ENCODE measurements at regions not wholly inside any gene's neighbourhood (a gene's known extent, or its start where the extent isn't known, plus 50 kb on each side); places are given as distances from the start of the nearest gene placed in this dataset.
"Not testable (repeated sequence)": the region's sequence is repeated elsewhere in the genome, so short reads cannot be mapped to it uniquely, and the experiment has no call there.

GRCh38 chr6:137401088-137401487, 93.1 kb downstream of the OLIG3 start:
- in situ Hi-C loops (cut with MboI; ENCODE audit: low sequenced_read_pairs) = no loop called here

DNA sequence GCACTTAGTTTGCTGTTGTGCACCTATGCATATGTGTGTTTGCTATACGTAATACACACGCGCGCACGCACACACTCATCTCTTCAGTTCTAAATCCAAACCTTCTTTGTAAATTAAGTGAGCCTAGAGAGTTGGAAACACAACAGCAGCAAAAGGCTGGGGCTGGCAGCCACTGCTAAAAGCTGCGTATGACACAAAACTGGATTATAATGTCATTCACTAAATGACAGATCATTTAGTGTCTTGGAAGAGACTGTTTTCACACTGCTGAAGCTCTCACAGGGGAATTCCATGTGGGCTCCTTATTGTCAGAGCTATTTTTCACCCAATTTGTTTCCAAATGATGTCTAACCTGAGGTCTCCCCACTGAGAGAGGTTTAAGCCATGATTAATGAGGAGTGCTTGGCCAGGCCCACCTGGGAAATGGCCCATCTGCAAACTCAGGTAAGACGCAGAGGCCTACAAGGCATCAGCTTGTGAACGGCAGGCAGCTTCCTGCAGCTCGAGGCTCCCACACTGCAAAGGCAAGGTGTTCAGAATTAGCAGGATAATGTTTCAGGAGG, 94.2 kb downstream of the OLIG3 start:
- in situ Hi-C loops (cut with MboI; ENCODE audit: low sequenced_read_pairs) = no loop called here

GRCh38 chr6:137395316-137395715, 98.9 kb downstream of the OLIG3 start:
- in situ Hi-C loops (cut with MboI; ENCODE audit: low sequenced_read_pairs) = no loop called here

DNA sequence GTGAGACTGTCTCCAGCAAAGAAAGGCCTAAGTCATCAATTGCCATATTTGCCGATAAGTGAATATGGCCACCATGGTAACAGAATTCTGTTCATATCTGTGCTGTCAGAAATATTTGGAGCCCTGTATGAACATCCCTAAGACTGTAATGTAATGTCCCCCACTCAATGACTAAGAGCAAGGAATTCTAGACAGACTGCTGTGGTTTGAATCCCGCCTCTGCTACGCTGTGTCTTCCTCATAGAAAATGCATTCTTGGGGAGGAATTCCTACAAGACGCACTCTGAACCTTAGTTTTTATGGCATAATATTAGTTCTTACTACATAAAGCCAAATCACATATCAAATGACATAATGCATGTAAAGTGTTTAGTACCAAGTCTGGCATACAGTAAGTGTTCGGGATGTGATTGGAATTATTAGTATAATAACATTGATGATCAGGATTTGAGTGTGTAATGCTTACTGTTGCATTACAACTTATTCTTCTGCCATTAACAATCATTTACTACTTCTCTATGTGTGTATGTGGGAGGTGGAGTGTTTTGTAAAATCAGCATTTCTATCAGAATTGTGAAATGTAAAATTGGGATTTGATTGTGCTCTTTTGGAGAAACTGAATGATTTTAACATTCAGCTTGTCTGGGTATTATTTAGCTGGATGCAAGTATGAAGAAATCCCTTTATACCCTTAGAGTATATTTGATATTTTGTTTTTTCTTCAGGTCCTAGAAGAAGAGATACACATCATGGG, 103.0 kb downstream of the OLIG3 start:
- in situ Hi-C loops (cut with MboI; ENCODE audit: low sequenced_read_pairs) = no loop called here

DNA sequence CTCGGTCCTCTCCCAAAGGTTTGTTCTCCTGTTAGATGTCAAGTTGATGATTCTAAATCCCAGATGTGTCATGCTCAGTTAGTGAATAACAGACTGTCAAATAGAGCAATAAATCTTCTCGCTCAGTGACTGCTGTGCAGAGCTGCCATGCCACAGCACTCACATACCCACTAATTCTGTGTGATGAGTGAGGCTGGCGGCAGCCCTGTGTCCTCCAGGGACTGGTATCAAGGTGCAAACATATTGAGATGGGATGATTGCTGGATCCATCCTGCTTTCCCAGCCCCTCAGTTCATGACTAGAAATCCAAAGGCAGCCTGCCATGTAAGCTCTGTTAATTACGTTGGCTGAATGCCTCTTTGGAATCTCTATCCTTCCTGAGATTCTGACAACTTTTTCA, 103.9 kb downstream of the OLIG3 start:
- in situ Hi-C loops (cut with MboI; ENCODE audit: low sequenced_read_pairs) = no loop called here

- in situ Hi-C loops (cut with MboI; ENCODE audit: low sequenced_read_pairs) = no loop called here
These were observed 105.0 kb downstream of the OLIG3 start for GRCh38 chr6:137389150-137389704.

- in situ Hi-C loops (cut with MboI; ENCODE audit: low sequenced_read_pairs) = no loop called here
These were observed 107.0 kb downstream of the OLIG3 start for GRCh38 chr6:137387096-137387764.

DNA sequence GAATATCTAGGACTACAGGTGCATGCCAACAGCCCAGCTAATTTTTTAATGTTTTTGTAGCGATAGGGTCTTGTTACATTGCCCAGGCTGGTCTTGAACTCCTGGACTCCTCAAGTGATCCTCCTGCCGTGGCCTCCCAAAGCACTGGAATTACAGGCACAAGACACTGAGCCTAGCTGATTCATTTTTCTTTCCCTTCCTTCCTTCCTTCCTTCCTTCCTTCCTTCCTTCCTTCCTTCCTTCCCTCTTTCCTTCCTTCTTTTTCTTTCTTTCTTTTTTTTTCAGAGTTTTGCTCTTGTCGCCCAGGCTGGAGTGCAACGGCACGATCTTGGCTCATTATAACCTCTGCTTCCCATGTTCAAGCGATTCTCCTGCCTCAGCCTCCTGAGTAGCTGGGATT, 110.9 kb downstream of the OLIG3 start:
- in situ Hi-C loops (cut with MboI; ENCODE audit: low sequenced_read_pairs) = not testable (repeated sequence)

DNA sequence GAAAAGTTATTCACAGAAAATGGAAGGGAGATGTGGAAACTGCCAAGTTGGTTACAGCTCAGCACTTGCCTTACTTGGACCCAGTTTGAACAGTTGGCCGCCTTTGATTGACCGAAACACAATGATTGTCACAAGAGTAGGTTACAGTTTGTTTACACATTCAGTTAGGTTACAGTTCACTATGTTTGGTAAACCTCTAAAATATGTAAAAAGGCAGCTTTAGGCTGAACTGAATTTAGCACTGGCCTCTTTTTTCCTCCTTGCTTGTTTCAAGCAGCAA, 116.2 kb downstream of the OLIG3 start:
- in situ Hi-C loops (cut with MboI; ENCODE audit: low sequenced_read_pairs) = no loop called here

DNA sequence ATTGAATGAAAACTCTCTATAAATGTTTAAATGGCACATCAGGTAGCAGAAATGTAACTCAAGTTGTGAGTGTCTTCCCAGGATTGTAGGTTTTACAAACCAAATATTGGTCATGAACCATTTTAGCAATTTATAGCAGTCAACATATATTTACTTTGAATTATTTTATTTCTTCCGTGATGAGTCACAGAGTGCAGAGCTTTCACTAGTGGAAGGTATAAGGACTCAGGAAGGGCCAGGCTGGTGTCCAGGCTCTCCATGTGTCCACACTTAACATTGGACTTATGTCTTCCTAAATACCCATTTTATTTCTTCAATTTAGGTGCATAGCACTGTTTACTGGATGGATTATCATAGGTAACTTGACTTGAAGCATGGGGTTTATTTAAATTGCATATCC, 120.9 kb downstream of the OLIG3 start:
- in situ Hi-C loops (cut with MboI; ENCODE audit: low sequenced_read_pairs) = no loop called here

GRCh38 chr6:137372532-137372931, 121.7 kb downstream of the OLIG3 start:
- in situ Hi-C loops (cut with MboI; ENCODE audit: low sequenced_read_pairs) = no loop called here

- in situ Hi-C loops (cut with MboI; ENCODE audit: low sequenced_read_pairs) = no loop called here
These were observed 122.6 kb downstream of the OLIG3 start for GRCh38 chr6:137371634-137372016.

- in situ Hi-C loops (cut with MboI; ENCODE audit: low sequenced_read_pairs) = no loop called here
These were observed 123.1 kb downstream of the OLIG3 start for GRCh38 chr6:137370871-137371633.

DNA sequence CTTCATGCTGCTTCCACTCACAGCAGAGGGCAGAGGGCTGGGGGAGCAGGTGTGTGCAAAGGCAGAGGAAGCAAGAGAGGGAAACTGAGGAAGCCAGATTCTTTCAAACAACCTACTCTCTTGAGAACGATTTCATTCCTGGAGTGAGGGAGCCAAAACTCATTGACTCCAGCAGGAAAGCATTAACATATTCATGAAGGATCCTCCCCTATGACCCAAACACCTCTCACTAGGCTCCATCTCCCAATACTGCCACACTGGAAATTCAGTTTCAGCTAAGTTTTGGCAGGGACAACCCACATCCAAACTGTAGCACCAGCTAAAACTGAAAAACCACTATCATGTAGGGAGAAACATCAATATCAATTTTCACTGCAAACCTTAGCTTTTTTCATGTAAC, 125.1 kb downstream of the OLIG3 start:
- in situ Hi-C loops (cut with MboI; ENCODE audit: low sequenced_read_pairs) = no loop called here

GRCh38 chr6:137365707-137366437, 128.3 kb downstream of the OLIG3 start:
- in situ Hi-C loops (cut with MboI; ENCODE audit: low sequenced_read_pairs) = no loop called here

DNA sequence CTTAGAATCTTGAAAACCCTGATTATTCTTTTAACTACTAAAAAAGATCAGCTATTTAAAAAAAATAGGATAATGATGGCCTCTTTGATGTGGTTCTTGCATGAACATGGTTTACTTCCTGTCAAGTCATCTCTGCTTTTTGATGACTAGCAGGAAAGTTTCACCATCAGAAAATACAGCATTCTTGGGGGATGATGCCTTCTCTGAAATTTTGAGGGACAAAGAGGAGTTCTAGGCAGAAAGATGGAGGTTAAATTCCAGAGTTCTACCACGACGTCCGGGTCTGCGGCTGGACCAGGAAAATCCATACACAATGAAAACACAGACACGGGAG, 130.4 kb downstream of the OLIG3 start:
- in situ Hi-C loops (cut with MboI; ENCODE audit: low sequenced_read_pairs) = no loop called here

DNA sequence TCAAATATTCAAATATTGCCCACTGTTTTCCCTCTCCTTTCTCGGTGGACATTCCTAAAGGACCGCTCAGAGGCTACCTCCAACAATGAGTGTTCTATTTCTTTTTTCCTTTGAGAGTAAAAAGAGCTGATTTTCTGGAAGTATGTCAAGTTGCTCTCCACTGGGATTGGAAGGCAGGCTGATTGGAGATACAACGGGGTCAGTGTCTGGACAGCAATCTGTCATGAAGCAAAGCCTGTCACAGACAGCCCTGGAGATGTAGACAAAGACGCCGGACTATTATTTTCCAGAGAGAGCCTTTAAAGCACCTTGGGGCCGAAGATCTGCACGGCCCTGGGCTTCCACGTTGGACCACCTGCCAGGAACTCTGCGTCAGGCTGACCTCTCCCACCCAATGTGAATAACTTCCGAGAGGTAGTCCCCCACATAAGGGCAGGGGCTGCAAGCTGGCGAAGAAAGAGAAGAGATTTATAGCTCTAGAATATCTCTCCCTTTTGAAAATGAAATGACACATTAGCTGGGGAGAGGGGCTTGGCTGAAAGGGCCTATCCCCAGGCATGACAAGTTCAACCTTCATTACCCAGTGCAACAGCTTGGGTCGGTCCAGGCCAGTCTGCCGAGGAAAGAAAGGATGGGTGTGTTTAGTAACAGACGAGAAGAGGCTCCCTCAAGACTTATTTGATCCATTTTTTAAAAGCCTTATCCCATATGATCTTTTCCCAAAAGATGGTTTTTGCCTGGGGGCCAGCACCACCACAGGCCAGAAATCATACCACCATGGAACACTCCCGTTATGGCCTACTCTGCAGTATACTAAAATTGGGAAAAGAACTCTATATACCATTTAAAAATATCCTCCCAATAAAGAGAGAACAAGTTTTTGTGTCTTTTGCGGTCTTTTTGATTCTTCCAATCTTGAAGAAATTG, 131.1 kb downstream of the OLIG3 start:
- in situ Hi-C loops (cut with MboI; ENCODE audit: low sequenced_read_pairs) = no loop called here

GRCh38 chr6:137361701-137362100, 132.5 kb downstream of the OLIG3 start:
- in situ Hi-C loops (cut with MboI; ENCODE audit: low sequenced_read_pairs) = no loop called here

- in situ Hi-C loops (cut with MboI; ENCODE audit: low sequenced_read_pairs) = no loop called here
These were observed 135.9 kb downstream of the OLIG3 start for GRCh38 chr6:137358273-137358672.

GRCh38 chr6:137357948-137358266, 136.3 kb downstream of the OLIG3 start:
- in situ Hi-C loops (cut with MboI; ENCODE audit: low sequenced_read_pairs) = no loop called here
